Esophagus (tissue), 2 donors: ENCODE measurements at regions not wholly inside any gene's neighbourhood (a gene's known extent, or its start where the extent isn't known, plus 50 kb on each side); places are given as distances from the start of the nearest gene placed in this dataset.

Experiments used
- H3K27ac ChIP-seq, 2 donors: one replicate each; pipeline ENCODE4 v1.5.1; 2013; ENCODE audit warnings: low read depth in 2 of 2, mild to moderate bottlenecking in 2 of 2, inconsistent platforms in 1 of 2, low read length in 1 of 2, moderate library complexity in 1 of 2
- H3K27me3 ChIP-seq, 2 donors: one replicate each; pipeline ENCODE4 v1.6.1; 2013; ENCODE audit warnings: low read length in 2 of 2, control low read depth in 1 of 2, mild to moderate bottlenecking in 1 of 2; ENCODE audit not compliant: insufficient read depth in 2 of 2, control insufficient read depth in 1 of 2
- H3K36me3 ChIP-seq, 2 donors: one replicate each; pipeline ENCODE4 v1.6.1; 2013; ENCODE audit warnings: low read length in 1 of 2; ENCODE audit not compliant: control insufficient read depth in 2 of 2, insufficient read depth in 2 of 2
- H3K4me1 ChIP-seq, 2 donors: one replicate each; pipeline ENCODE4 v1.6.1; 2013; ENCODE audit warnings: low read length in 1 of 2; ENCODE audit not compliant: control insufficient read depth in 2 of 2, insufficient read depth in 2 of 2
- H3K4me3 ChIP-seq, 2 donors: one replicate each; pipeline ENCODE4 v1.5.1; 2013; ENCODE audit warnings: low read length in 2 of 2, mild to moderate bottlenecking in 2 of 2, low read depth in 1 of 2, moderate library complexity in 1 of 2
- H3K9me3 ChIP-seq, 2 donors: one replicate each; pipeline ENCODE4 v1.6.1; 2013; ENCODE audit warnings: mild to moderate bottlenecking in 2 of 2, low read depth in 1 of 2, low read length in 1 of 2, moderate library complexity in 1 of 2; ENCODE audit not compliant: control insufficient read depth in 2 of 2, insufficient read depth in 1 of 2
- WGBS, 2 donors: extraction: QIAGEN DNeasy Blood & Tissue Kit; methylation state at CpG; one replicate each; pipeline ENCODE4 v1.1.7; 2013; 5-methylcytosine and 5-hydroxymethylcytosine counted together
- donor health status: healthy with polysubstance abuse.
- donor health status: Bipolar disorder and iron deficiency.

DNA sequence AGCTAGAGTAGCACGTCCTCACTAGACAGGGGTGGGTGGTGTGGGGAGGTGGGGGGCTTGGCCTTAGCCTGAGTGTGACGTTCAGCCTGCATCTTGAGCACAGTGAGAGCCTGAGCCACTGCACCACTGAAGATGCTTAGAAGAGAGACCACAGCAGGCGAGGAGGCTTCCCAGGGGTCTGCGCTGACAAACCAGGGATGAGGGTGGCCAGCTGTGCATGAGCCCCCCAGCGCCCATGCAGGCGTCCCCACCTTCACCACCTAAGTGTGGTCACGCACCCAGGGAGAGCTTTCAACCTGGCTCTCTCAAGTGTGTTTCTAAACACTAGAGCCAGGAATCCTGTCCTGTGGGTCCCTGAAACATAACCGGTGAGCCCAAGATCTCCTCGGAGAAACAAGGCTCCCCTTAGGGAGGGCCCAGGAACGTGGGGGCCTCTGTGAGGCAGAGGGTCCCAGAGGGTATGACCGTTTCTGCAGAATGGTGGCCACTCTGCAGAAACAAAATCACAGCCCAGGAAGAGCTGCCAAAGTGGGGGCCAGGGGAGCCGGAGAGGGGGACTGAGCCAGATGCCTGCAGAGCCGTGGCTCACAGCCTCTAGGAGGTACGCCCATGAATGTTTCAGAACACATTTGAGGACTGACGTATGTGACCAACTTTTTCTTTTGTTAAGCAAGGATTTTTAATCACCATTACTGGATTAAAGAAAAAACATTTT, 85.2 kb upstream of the INSIG1 start:
- H3K9me3 ChIP-seq: peaks cover 0 to 4% of the 10 kb centered on the region in 2 donors
- 78 to 79% methylated on average over 15 of the region's 15 CpGs for WGBS, 2 donors
- H3K4me3 ChIP-seq: no peak overlapping the region
- H3K27ac ChIP-seq: no peak overlapping the region
- H3K4me1 ChIP-seq: peaks cover 0 to 5% of the 10 kb centered on the region in 2 donors
- no peaks in the 10 kb centered on the region for H3K36me3 ChIP-seq
- H3K27me3 ChIP-seq: no peaks in the 10 kb centered on the region

DNA sequence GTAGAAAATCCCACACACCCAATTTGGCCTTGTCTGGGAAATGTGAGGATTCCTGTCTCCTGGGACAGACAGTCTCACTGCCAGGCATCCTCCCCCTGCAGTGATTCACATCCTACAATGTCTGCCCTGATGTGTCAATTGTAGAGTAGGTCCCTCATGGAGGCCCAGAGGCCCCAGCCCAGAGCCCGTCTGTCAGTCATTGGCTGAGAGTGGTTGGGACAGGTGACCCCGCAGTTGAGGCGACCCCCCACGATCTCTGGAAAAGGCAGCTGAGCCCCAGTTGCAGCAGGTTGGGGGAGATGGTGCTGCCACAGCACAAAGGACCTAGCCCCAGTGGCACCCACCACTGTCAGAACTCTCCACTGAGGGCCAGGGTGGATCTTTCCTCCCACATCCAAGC, 84.3 kb upstream of the INSIG1 start:
- no peak overlapping the region for H3K27ac ChIP-seq
- 86 to 95% methylated on average over 4 of the region's 4 CpGs for WGBS, 2 donors

DNA sequence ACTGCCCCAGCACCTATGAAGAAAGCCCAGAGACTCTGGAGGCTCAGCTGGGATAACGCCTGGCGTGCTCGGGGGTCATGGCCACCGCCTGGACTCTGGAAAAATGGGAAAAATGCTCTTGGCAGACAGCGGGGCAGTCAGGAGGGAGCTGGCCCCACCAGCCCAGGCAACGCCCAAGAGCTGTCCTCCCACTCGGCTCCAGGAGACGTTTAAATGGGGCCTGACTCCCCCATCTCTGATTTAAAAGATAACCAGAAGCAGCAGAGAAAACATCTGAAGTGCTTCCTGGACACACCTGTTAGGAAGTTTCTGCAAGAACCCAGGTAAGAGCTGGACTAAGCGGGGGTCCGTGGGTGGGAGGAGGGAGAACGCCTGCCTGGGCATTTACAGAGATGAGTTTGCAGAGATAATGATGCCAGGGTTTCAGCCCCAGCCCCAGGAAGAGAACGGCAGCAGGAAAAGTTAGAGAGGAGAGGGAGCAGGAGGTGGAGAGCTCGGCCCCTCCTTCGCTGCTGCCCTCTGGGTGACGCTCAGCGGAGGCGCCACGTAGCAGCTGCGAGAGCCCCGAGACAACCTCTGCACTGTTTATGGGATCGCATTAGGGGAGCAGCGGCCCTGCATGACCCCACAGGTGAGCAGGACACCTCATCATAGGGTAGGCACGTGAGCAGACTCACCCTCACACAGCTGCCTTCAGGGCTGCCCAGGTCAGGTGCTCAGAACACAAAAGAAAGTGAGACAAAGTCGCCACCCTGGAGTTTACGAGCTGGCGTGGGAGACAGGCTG, 83.5 kb upstream of the INSIG1 start:
- Histone ChIP-seq H3K4me3 (peak overlapping the region in 1 of 2 donors; percentile 1), H3K27me3 (no peaks in the 10 kb centered on the region), H3K9me3 (peaks cover 0 to 2% of the 10 kb centered on the region in 2 donors), H3K36me3 (no peaks in the 10 kb centered on the region), H3K4me1 (peaks cover 0 to 5% of the 10 kb centered on the region in 2 donors), H3K27ac (no peak overlapping the region)
- 31 to 38% methylated on average over 26 of the region's 26 CpGs for WGBS, 2 donors

More for the DNA sequence above, 84.3 kb upstream of the INSIG1 start:
- no peaks in the 10 kb centered on the region for H3K27me3 ChIP-seq
- no peak overlapping the region for H3K4me3 ChIP-seq
- H3K9me3 ChIP-seq: peaks cover 0 to 2% of the 10 kb centered on the region in 2 donors
- H3K4me1 ChIP-seq: peaks cover 0 to 5% of the 10 kb centered on the region in 2 donors
- H3K36me3 ChIP-seq: no peaks in the 10 kb centered on the region

DNA sequence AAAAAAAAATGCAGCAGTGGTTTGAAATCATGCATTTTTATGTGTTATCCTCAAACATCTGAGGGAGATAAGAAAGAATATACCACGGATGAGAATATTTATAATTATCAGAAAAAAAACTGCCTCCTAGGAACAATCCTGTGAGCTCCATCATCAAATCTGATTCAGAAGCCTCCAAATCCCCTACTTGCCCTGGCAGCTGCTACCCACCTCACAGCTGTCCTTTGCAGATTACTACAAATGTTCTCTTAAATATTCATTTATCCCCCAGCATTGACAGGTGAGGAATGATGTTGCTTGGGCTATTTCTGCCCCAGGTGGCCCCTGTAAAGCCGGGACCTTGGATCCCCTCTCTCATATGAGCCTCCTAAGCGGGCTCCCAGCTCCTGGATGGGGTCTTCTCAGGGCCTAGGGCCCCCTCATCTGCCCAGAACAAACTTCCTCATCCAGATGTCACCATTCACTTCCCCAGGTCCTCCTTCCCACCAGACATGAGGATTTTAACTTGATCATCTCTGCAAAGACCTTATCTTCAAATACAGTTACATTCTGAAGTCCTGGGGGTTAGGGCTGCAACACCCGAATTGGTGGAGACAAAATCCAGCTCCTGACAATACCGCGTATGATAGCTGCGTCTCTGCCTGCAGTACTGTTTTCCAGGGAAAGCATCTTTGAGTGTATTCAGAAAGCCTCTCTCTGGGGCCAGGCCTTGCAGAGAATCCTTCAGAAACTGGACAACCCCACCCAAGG, 81.9 kb upstream of the INSIG1 start:
- H3K9me3 ChIP-seq: no peaks in the 10 kb centered on the region
- no peak overlapping the region for H3K4me3 ChIP-seq
- no peaks in the 10 kb centered on the region for H3K36me3 ChIP-seq
- H3K27me3 ChIP-seq: no peaks in the 10 kb centered on the region
- H3K27ac ChIP-seq: no peak overlapping the region
- H3K4me1 ChIP-seq: peaks cover 0 to 5% of the 10 kb centered on the region in 2 donors
- 74 to 77% methylated on average over 7 of the region's 7 CpGs for WGBS, 2 donors

DNA sequence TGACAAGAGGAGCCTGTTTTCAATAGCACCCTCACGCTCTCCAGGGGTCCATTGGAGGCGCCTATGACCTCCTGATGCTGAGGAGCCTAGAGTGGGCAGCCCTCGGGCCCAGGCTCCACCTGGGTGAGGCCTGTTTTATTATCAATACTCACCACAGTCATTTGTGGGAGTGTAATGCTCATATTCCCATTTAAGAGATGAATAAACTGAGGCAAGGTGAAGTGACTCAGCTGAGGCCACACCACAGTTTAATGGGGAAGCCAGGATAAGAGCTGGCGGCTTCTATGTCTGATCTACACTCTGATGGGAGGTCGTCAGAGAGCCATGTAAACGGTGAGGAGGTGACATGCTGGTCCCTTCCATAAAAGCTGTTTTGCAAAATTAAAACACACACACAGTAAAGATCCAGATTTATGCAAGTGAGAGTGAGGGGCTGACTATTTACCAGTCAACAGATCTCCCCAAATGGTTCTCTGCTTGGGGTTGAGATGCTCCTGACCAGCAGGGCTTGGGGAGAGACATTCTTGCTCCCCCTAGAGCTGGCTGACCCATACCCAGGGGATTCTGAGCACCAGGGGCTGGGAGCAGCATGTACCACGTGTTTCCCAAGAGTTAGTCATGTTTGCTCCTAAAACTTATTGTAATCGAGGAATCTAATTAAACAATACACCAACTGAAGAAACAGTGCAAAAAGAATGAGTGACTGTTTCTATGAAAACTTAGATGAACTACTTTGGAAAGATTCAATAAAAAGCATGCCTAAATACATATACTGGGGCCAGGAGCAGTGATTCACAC, 81.0 kb upstream of the INSIG1 start:
- no peaks in the 10 kb centered on the region for H3K9me3 ChIP-seq
- no peak overlapping the region for H3K4me3 ChIP-seq
- 82 to 88% methylated on average over 8 of the region's 8 CpGs for WGBS, 2 donors
- H3K27me3 ChIP-seq: no peaks in the 10 kb centered on the region
- no peaks in the 10 kb centered on the region for H3K36me3 ChIP-seq
- no peak overlapping the region for H3K27ac ChIP-seq
- peaks cover 0 to 5% of the 10 kb centered on the region in 2 donors for H3K4me1 ChIP-seq

DNA sequence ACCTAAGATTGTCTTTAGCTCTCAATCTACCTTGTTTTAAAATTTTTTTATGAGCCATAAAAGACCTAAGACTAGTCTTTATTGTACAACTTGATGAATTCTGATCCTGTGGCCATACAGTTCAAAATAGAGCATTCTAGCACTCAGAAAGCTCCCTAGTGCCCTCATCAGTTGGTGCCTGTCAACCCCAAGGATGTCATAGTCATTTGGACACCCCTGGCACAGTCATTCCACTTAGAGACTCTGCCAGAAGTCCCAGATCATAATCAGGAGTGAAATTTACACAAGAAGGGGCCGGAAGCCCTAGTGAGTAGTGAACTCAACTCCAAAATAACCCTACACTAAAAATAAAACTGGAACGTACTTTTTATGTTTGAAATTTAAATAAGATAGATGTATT, 80.0 kb upstream of the INSIG1 start:
- H3K4me3 ChIP-seq: no peak overlapping the region

DNA sequence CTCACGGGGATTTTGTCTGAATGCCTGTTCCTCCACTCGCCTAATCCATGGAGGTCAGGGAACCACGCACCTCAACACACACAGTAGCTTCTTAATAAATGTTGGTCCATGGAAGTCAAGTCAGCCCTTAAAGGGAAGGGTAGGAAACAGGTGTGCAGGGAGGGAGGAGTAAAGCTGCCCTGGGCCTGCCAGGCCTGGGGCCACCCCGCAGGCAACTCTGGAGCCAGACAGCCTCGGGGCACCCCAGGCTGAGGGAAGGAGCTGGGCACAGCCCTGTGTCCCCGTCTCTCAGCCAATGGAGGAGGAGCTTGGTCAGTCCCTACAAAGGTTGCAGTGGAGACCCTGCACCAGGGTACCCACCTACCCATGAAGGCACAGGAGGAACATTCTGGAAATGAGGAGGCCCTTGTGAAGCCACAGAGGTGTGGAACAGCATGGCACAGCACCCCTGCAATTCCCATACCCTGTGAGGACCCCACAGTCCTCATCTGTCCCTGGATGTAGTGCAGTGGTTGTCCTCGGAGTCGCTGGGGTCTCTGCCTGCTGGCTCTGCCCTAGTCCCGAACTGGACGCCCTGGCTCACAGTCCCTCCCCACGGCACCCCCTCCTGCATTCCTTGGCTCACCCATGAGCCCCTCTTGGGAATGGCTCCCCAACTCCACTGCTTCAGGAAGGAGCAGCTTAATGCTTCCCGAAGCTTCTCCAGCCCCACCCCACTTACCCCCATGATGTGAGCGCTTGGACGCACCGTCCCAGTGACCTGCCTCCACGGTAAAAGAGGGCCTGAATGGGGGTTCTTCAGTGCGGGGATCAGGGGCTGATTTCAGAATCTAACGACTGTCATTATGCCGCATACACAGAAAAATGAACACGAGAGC, 79.2 kb upstream of the INSIG1 start:
- Histone ChIP-seq H3K9me3 (no peaks in the 10 kb centered on the region), H3K27me3 (no peaks in the 10 kb centered on the region), H3K27ac (no peak overlapping the region), H3K4me3 (no peak overlapping the region), H3K4me1 (peaks cover 0 to 5% of the 10 kb centered on the region in 2 donors), H3K36me3 (no peaks in the 10 kb centered on the region)
- 81 to 83% methylated on average over 20 of the region's 20 CpGs for WGBS, 2 donors

More for the DNA sequence above, 80.0 kb upstream of the INSIG1 start:
- H3K27me3 ChIP-seq: no peaks in the 10 kb centered on the region
- H3K9me3 ChIP-seq: no peaks in the 10 kb centered on the region
- 68 to 82% methylated on average over 2 of the region's 2 CpGs for WGBS, 2 donors
- no peak overlapping the region for H3K27ac ChIP-seq
- no peaks in the 10 kb centered on the region for H3K36me3 ChIP-seq
- H3K4me1 ChIP-seq: peaks cover 0 to 5% of the 10 kb centered on the region in 2 donors

DNA sequence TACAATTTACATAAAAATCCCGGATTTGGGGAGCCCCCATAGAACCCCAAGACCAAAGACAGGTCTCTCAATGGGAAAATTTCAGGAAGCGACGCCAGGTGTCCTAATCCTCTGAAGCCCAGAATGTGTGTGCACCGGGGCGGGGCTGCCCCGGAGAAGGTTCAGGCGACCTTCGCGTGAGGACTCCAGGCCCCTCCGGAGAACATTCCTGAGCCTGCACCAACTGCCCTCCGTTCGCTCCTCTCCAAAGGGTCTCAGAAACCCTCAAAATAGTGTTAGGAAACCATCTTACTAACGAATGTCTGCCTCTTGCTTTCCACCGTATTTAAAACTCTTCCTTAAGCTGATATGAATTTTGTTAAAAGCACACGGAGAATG, 78.5 kb upstream of the INSIG1 start:
- no peak overlapping the region for H3K27ac ChIP-seq
- 86 to 90% methylated on average over 15 of the region's 15 CpGs for WGBS, 2 donors
- no peak overlapping the region for H3K4me3 ChIP-seq
- peaks cover 0 to 5% of the 10 kb centered on the region in 2 donors for H3K4me1 ChIP-seq
- no peaks in the 10 kb centered on the region for H3K36me3 ChIP-seq
- no peaks in the 10 kb centered on the region for H3K27me3 ChIP-seq
- H3K9me3 ChIP-seq: no peaks in the 10 kb centered on the region
